Stomach (tissue), 8 donors: ENCODE measurements at regions not wholly inside any gene's neighbourhood (a gene's known extent, or its start where the extent isn't known, plus 50 kb on each side); places are given as distances from the start of the nearest gene placed in this dataset.

Source experiments
- DNase-seq, 2 donors: peaks; one replicate each; pipeline versions ENCODE4 v3.0.0 to v3.0.0-alpha.2; 2013 to 2019
- H3K27ac ChIP-seq, 5 donors: fragments of 200-600 bp in 4 of 5; sonication (generic) in 4 of 5; one replicate each; pipeline ENCODE4 v1.5.1; 2013 to 2019; ENCODE audit warnings: mild to moderate bottlenecking in 1 of 5, moderate library complexity in 1 of 5
- H3K27me3 ChIP-seq, 3 donors: fragments of 200-600 bp; sonication (generic); one replicate each; pipeline ENCODE4 v1.5.1; 2017 to 2019; ENCODE audit warnings: mixed run types in 1 of 3
- H3K36me3 ChIP-seq, 4 donors: fragments of 200-600 bp; sonication (generic); 1 replicate in 3 of 4; 2 replicates in 1 of 4; pipeline ENCODE4 v1.5.1; 2016 to 2019
- H3K4me1 ChIP-seq, 4 donors: fragments of 200-600 bp; sonication (generic); one replicate each; pipeline ENCODE4 v1.5.1; 2016 to 2019
- H3K4me3 ChIP-seq, 4 donors: fragments of 200-600 bp; sonication (generic) in 3 of 4; one replicate each; pipeline ENCODE4 v1.5.1; 2016 to 2019; ENCODE audit warnings: mild to moderate bottlenecking in 1 of 4
- H3K9me3 ChIP-seq, 4 donors: fragments of 200-600 bp; sonication (generic); one replicate each; pipeline ENCODE4 v1.5.1; 2016 to 2019
- EP300 ChIP-seq: sonication (generic); formaldehyde crosslinking; IDR thresholded peaks from one replicate; pipeline ENCODE4 v1.6.1; 2017; ENCODE audit warnings: antibody characterized with exemption
- POLR2A ChIP-seq, 4 donors: fragments of 450-650 bp; IDR thresholded peaks; one replicate each; pipeline ENCODE4 v1.6.1; 2016; ENCODE audit warnings: antibody characterized with exemption in 4 of 4, control low read depth in 2 of 4, mild to moderate bottlenecking in 1 of 4, moderate library complexity in 1 of 4
- POLR2AphosphoS5 ChIP-seq, 3 donors: sonication (generic); formaldehyde crosslinking; IDR thresholded peaks; one replicate each; pipeline ENCODE4 v1.6.1; 2016; ENCODE audit warnings: antibody characterized with exemption in 3 of 3
- WGBS, 5 donors: extraction: QIAGEN DNeasy Blood & Tissue Kit in 3 of 5; methylation state at CpG; one replicate each; pipeline versions ENCODE4 v1.1.5 to v1.1.7; 2013 to 2018; 5-methylcytosine and 5-hydroxymethylcytosine counted together
- intact Hi-C: fragments of 100-400 bp; cut with DNase I; formaldehyde crosslinking; loops from one replicate; pipeline ENCODE4 v1.15.1; 2023; ENCODE audit warnings: low total_unique reads
- TF ChIP-seq, protein P1 (sequence below), 7 experiments: fragments of 450-650 bp in 4 of 7; fragments of 200-600 bp in 3 of 7; sonication (generic) in 3 of 7; IDR thresholded peaks; one replicate each; pipeline ENCODE4 v1.5.1; 2016 to 2019; ENCODE audit warnings: antibody characterized with exemption in 7 of 7, control low read depth in 2 of 7, mild to moderate bottlenecking in 1 of 7
- donor health status: healthy with polysubstance abuse.
- donor health status: Bipolar disorder and iron deficiency.
- donor health status: healthy.

DNA sequence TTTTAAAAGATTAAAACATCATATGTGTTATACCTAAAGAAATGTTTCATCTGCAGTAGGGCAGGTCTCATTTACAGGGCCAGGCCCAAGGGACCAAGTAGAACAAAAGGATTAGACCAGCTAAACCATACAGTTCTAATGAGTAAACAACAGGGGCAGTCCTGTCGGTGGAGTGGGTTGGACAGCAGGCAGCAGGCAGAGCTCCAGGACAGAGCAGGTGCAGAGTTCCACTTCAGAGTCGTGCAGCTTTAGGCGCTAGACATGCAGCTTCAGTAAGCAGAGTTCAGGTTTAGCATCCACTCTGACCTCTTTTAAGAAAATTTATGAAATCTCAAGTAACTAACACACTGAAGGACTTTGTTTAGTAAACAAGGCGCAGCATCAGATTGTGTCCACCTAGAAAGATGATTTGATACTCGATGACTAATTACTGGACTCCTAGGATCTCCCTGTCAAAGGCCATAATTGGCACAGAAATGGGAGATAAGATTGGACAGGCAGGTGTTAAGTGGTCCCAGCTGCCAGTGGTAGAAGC lies 487.7 kb upstream of the INTU start:
- DNase-seq = no peak
- Histone ChIP-seq H3K27me3 (no peaks in the 10 kb centered on the region), H3K4me1 (peaks cover 0 to 9% (median 4%) of the 10 kb centered on the region in 4 donors), H3K36me3 (no peaks in the 10 kb centered on the region), H3K27ac (no peak overlapping the region), H3K9me3 (no peaks in the 10 kb centered on the region), H3K4me3 (no peak overlapping the region)
- intact Hi-C loops = no loop called here
- 43 to 69% (median 54%) methylated on average over 5 of the region's 5 CpGs for WGBS, 5 donors
- TF ChIP-seq, protein P1, sequence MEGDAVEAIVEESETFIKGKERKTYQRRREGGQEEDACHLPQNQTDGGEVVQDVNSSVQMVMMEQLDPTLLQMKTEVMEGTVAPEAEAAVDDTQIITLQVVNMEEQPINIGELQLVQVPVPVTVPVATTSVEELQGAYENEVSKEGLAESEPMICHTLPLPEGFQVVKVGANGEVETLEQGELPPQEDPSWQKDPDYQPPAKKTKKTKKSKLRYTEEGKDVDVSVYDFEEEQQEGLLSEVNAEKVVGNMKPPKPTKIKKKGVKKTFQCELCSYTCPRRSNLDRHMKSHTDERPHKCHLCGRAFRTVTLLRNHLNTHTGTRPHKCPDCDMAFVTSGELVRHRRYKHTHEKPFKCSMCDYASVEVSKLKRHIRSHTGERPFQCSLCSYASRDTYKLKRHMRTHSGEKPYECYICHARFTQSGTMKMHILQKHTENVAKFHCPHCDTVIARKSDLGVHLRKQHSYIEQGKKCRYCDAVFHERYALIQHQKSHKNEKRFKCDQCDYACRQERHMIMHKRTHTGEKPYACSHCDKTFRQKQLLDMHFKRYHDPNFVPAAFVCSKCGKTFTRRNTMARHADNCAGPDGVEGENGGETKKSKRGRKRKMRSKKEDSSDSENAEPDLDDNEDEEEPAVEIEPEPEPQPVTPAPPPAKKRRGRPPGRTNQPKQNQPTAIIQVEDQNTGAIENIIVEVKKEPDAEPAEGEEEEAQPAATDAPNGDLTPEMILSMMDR (IDR thresholded peaks at IDR 0.05) = no peak
- TF ChIP-seq EP300 (no peak), POLR2AphosphoS5 (IDR thresholded peaks at IDR 0.05) (no peak), POLR2A (IDR thresholded peaks at IDR 0.05) (no peak)

DNA sequence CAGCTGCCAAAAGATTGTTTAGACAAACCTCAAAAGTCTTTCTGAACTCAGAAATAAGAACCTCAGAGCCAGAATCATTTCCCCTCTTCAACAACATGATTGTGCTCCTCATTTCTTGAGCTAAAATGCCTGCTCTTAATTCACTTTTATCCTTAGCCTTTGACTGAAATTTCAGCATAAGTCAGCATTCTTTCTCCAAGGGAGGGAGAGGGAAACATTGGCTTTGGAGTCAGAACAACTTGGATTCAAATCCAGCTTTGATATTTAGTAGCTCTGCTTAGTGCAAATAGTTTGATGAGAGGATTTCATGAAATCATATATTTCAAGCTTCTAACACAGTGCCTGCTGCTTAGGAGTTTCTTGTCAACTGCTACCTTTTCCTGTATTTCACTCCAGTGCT lies 484.6 kb upstream of the INTU start:
- intact Hi-C loops = no loop called here
- TF ChIP-seq POLR2A (IDR thresholded peaks at IDR 0.05) (no peak), POLR2AphosphoS5 (IDR thresholded peaks at IDR 0.05) (no peak), EP300 (no peak)
- TF ChIP-seq, protein P1 (IDR thresholded peaks at IDR 0.05) = no peak
- Histone ChIP-seq H3K27ac (no peak overlapping the region), H3K4me3 (no peak overlapping the region), H3K9me3 (peaks cover 0 to 8% (median 0%) of the 10 kb centered on the region in 4 donors), H3K36me3 (no peaks in the 10 kb centered on the region), H3K27me3 (no peaks in the 10 kb centered on the region), H3K4me1 (peaks cover 0 to 9% (median 4%) of the 10 kb centered on the region in 4 donors)
- DNase-seq = no peak

DNA sequence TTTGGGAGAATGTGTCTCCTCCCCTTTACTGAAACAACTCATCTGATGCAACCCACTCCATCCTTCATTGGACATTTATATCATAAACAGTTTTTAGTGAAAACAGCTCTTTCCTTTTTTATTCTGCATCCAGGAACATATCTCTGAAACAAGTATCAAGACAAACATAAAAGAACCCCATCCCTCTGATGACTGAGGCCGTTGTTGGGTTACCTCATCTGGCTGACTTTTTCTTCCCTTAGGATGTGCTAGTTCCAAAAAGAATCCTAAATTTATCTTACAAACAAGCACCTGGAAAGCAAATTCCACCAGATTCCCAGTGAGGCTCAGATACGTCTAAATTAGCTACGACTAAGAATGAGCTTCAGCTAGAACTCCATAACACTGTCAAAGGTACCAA lies 483.7 kb upstream of the INTU start:
- H3K4me1 ChIP-seq = peaks cover 0 to 9% (median 4%) of the 10 kb centered on the region in 4 donors
- intact Hi-C loops = no loop called here
- no peak overlapping the region for H3K4me3 ChIP-seq
- H3K36me3 ChIP-seq = no peaks in the 10 kb centered on the region
- H3K27me3 ChIP-seq = no peaks in the 10 kb centered on the region
- H3K9me3 ChIP-seq = peaks cover 0 to 8% (median 0%) of the 10 kb centered on the region in 4 donors
- no peak overlapping the region for H3K27ac ChIP-seq
- DNase-seq = no peak
- 90 to 95% (median 92%) methylated on average over 3 of the region's 3 CpGs for WGBS, 5 donors
- no peak for TF ChIP-seq EP300
- TF ChIP-seq, protein P1 (IDR thresholded peaks at IDR 0.05) = no peak
- TF ChIP-seq POLR2AphosphoS5 (IDR thresholded peaks at IDR 0.05) = no peak
- TF ChIP-seq POLR2A (IDR thresholded peaks at IDR 0.05) = no peak

DNA sequence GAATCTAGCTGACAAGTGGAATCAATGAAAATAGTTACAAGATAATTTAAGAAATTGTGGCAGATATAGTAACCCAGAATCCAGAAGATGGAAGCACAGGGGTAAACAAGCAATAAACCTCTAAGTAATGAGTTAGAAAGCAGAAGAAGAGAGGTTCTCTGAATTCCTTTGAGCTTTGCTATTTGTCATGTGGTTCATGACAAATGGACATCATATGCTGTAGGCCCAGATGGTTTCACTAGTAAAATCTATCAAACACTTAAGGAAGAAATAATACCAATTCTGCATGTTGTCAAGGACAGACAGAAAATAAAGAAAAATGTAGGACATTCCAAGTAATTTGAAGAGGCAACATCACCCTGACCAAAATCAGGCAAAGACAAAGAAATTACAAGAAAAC lies 480.8 kb upstream of the INTU start:
- H3K27me3 ChIP-seq = no peaks in the 10 kb centered on the region
- no peaks in the 10 kb centered on the region for H3K36me3 ChIP-seq
- TF ChIP-seq EP300 (no peak), POLR2A (IDR thresholded peaks at IDR 0.05) (no peak), POLR2AphosphoS5 (IDR thresholded peaks at IDR 0.05) (no peak)
- TF ChIP-seq, protein P1 (IDR thresholded peaks at IDR 0.05) = no peak
- DNase-seq = no peak
- peaks cover 0 to 8% (median 0%) of the 10 kb centered on the region in 4 donors for H3K9me3 ChIP-seq
- intact Hi-C loops = no loop called here
- H3K4me1 ChIP-seq = no peaks in the 10 kb centered on the region
- H3K27ac ChIP-seq = no peak overlapping the region
- no peak overlapping the region for H3K4me3 ChIP-seq
